HUES48 (cell line): ENCODE measurements at regions not wholly inside any gene's neighbourhood (a gene's known extent, or its start where the extent isn't known, plus 50 kb on each side); places are given as distances from the start of the nearest gene placed in this dataset.

ENCODE experiments used
- H3K27ac ChIP-seq: one replicate; pipeline ENCODE4 v1.7.0; 2013; ENCODE audit warnings: low read depth, low read length, inconsistent platforms
- H3K27me3 ChIP-seq: 2 replicates; pipeline ENCODE4 v1.6.1; 2013; ENCODE audit warnings: mild to moderate bottlenecking, low read length; ENCODE audit not compliant: control insufficient read depth, insufficient read depth
- H3K36me3 ChIP-seq: 2 replicates; pipeline ENCODE4 v1.6.1; 2013; ENCODE audit warnings: low read length; ENCODE audit not compliant: control insufficient read depth, insufficient read depth
- H3K4me1 ChIP-seq: 2 replicates; pipeline ENCODE4 v1.6.1; 2013; ENCODE audit warnings: mild to moderate bottlenecking, low read length; ENCODE audit not compliant: control insufficient read depth, insufficient read depth
- H3K4me3 ChIP-seq: 2 replicates; pipeline ENCODE4 v1.5.1; 2013; ENCODE audit warnings: mild to moderate bottlenecking, low read depth, low read length
- H3K9ac ChIP-seq: 2 replicates; pipeline ENCODE4 v1.6.1; 2013; ENCODE audit warnings: mild to moderate bottlenecking, low read depth, low read length, moderate library complexity
- H3K9me3 ChIP-seq: 2 replicates; pipeline ENCODE4 v1.6.1; 2013; ENCODE audit warnings: low read length; ENCODE audit not compliant: control insufficient read depth, insufficient read depth

DNA sequence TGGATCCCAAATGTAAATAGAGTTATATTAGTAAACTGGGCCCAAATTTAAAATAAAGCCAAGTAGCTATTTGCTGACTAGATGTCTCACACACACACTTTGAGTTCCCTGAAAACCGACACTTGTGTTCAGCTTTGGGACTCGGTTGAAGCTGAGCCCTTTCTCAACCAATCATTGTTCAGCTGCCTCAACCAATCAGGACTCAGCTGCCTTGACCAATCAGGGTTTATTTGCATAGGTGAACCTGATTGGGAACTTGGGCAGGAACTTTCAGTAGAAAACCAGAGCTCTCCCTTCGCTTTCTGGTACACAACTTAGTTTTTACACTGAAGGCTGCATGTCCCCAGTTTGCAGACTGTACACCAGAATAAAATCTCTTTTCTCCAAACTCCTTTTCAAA is 301.7 kb downstream of the FOXA2 start:
- no peaks in the 10 kb centered on the region for H3K27me3 ChIP-seq

DNA sequence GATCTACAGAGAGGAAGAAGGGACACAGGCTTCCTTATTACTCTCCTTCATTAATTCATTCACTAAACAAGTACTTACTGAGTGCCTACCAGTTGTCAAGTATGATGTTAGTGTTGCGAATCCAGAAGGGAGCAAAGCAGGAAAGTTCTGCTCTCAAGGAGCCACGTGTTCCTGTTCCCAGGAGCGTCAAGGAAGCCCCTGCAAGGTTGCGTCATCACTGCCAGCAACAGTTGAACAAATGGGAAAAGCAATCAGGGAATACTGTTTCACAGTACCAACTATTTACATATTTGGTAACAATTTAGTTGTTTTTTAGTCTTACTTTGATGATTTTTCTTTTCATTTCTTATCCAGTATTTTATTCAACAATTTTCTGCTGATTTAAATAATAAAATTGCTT is 310.0 kb downstream of the FOXA2 start:
- H3K9ac ChIP-seq: no peak overlapping the region
- no peaks in the 10 kb centered on the region for H3K36me3 ChIP-seq

More for the DNA sequence above, 301.7 kb downstream of the FOXA2 start:
- Histone ChIP-seq H3K4me3 (no peak overlapping the region), H3K27ac (no peak overlapping the region), H3K4me1 (no peaks in the 10 kb centered on the region), H3K36me3 (no peaks in the 10 kb centered on the region), H3K9me3 (no peaks in the 10 kb centered on the region), H3K9ac (no peak overlapping the region)

DNA sequence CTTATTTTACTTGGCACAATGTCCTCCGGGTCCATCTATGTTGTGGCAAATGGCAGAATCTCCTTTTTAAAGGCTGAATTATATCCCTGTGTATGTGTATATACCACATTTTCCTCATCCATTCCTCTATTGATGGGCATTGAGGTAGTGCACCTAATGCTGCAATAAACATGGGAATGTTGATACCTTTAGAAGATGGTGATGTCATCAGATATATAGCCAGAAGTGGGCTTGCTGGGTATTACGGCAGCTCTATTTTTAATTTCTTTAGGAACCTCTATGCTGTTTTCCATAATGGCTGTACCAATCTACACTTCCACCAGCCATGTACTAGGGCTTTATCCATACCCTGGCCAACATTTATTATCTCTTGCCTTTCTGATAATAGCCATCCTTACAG is 315.7 kb downstream of the FOXA2 start:
- Histone ChIP-seq H3K4me1 (no peaks in the 10 kb centered on the region), H3K27me3 (no peaks in the 10 kb centered on the region), H3K27ac (no peak overlapping the region), H3K9me3 (no peaks in the 10 kb centered on the region), H3K4me3 (no peak overlapping the region), H3K9ac (no peak overlapping the region), H3K36me3 (no peaks in the 10 kb centered on the region)

More for the DNA sequence above, 310.0 kb downstream of the FOXA2 start:
- no peaks in the 10 kb centered on the region for H3K27me3 ChIP-seq
- H3K4me1 ChIP-seq: no peaks in the 10 kb centered on the region
- H3K27ac ChIP-seq: no peak overlapping the region
- H3K4me3 ChIP-seq: no peak overlapping the region
- H3K9me3 ChIP-seq: no peaks in the 10 kb centered on the region

DNA sequence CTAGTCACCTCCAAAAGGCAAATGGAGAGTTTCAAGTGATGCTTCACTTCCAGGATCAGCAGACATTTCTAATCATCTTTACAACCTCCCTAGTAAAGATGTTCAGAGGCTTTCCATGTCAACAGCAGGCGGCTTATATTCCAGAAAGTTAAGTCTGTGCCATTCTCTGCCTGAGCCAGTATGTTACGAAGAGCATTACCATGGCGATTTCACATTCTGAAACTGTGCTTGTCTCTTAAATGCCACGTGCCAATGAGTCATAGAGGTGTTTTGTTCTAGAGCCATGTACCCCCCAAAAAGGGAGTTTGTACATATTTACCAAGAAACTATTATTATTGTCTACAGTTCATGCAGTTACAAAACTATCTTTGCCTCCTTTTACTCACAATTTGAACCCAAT is 319.5 kb downstream of the FOXA2 start:
- H3K36me3 ChIP-seq: no peaks in the 10 kb centered on the region
- H3K27me3 ChIP-seq: no peaks in the 10 kb centered on the region
- H3K27ac ChIP-seq: no peak overlapping the region
- H3K4me1 ChIP-seq: no peaks in the 10 kb centered on the region
- no peak overlapping the region for H3K9ac ChIP-seq
- H3K4me3 ChIP-seq: no peak overlapping the region
- H3K9me3 ChIP-seq: no peaks in the 10 kb centered on the region

DNA sequence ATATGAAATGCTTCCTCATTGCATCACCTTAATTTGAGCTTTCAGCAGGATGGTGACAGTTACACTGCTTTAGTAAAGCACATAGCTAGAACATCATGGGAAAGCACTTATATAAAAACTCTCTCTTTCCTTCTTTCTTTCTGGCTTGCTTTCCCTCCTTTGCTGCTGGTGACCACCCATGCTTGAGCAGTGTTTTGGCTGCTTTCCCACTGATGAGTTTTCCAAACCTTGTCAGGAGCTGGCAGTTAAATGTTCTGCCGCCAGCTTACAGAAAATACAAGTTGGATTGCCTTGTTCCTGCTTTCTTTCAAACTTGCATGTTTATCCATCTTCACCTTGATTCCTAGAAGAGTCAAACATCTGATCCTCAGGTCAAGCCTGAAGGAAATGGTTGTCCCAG is 323.9 kb downstream of the FOXA2 start:
- Histone ChIP-seq H3K4me1 (no peaks in the 10 kb centered on the region), H3K9me3 (no peaks in the 10 kb centered on the region), H3K4me3 (no peak overlapping the region), H3K27me3 (no peaks in the 10 kb centered on the region), H3K27ac (no peak overlapping the region), H3K36me3 (no peaks in the 10 kb centered on the region), H3K9ac (no peak overlapping the region)

DNA sequence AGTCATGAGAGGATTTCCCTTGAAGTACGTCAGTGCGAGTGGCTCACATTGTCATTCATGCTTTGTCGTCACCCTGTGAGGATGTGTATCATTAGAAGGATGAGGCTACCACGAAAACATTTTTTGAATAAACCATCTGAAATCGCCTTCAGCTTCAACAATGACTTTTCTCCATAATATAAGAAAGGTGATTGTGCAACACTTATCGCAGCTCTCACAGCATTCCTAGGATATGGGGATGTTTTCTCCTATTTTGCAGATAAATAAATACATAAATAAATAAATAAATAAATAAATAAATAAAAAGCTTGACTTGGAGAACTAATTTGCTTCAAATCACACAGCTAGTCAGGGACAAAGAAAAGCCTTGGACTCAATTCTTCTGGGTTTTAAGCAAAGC is 326.5 kb downstream of the FOXA2 start:
- Histone ChIP-seq H3K27me3 (no peaks in the 10 kb centered on the region), H3K9me3 (no peaks in the 10 kb centered on the region), H3K4me3 (no peak overlapping the region), H3K9ac (no peak overlapping the region), H3K4me1 (no peaks in the 10 kb centered on the region), H3K36me3 (no peaks in the 10 kb centered on the region), H3K27ac (no peak overlapping the region)

DNA sequence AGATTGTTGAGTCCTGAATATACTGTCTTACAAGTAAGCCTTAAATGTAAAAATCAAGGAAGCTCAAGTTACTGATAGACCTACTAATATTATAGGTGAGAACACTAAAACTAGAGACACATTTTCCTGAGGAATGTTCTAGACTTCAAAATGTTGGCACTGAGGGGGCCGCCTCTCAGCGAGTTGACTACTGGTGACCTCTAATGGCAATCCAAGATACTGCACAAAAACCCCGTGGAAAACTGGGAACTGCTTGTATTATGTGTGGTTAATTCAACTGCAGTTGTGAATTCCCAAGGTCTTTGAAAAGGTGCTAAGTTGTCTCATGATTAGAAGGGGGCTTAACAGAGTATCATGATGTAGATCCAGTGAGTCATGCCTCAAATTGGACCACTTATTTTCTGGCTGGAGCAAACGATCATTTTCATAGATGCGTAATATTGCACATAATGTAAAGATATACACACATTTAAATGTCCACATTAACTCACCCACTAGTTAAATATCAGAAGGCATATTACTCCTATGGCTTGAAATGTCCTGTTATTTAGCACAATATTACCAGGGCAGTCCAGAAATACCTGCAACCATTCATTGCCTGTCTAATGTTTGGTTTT is 336.2 kb downstream of the FOXA2 start:
- H3K4me3 ChIP-seq: no peak overlapping the region
- no peaks in the 10 kb centered on the region for H3K36me3 ChIP-seq
- peaks cover 3% of the 10 kb centered on the region; the same call in 1 of the 2 replicates for H3K4me1 ChIP-seq
- no peak overlapping the region for H3K27ac ChIP-seq
- no peaks in the 10 kb centered on the region for H3K27me3 ChIP-seq
- no peaks in the 10 kb centered on the region for H3K9me3 ChIP-seq
- no peak overlapping the region for H3K9ac ChIP-seq

DNA sequence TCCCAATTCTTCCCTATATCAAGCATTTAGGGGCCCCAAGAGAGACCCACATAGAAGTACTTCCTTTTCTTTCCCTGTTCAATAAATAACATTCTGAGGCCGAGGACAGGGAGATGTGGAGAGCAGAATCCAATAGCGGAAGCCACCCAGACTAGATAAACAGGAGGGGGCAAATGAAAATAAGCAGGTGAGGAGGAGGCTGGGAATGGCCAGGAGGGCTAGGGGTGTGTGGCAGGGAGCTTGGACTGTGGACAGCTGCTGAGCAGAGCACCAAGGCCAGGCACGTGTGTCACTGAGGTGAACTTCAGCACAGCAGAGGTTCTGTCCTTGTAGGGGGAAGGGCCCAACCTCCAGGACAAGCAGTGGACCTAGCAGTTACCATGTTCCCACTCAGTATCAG is 339.2 kb downstream of the FOXA2 start:
- Histone ChIP-seq H3K27ac (no peak overlapping the region), H3K36me3 (no peaks in the 10 kb centered on the region), H3K9me3 (no peaks in the 10 kb centered on the region), H3K4me1 (no peaks in the 10 kb centered on the region), H3K4me3 (no peak overlapping the region), H3K9ac (no peak overlapping the region), H3K27me3 (no peaks in the 10 kb centered on the region)

DNA sequence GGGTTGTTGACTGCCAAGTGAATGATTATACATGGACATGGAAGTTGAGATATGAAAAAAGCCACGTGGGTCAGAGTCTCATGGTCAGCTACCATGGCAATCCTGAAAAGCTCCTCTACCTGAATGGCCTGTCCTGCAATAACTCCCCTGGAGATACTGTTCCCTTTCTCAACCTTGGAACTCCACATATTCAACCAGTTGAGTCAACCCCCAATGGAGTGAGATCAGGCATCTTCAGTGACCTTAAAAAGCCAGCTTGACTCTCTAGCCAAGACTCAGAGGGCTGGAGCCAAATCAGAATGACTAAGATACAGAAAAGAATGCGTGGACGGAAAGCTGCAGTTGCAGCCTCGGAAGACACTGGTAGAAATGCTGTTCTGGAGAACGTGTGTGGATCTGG is 341.3 kb downstream of the FOXA2 start:
- H3K36me3 ChIP-seq: no peaks in the 10 kb centered on the region
- no peak overlapping the region for H3K9ac ChIP-seq
- H3K9me3 ChIP-seq: no peaks in the 10 kb centered on the region
- H3K4me1 ChIP-seq: no peaks in the 10 kb centered on the region
- H3K27me3 ChIP-seq: no peaks in the 10 kb centered on the region
- H3K27ac ChIP-seq: no peak overlapping the region
- H3K4me3 ChIP-seq: no peak overlapping the region

DNA sequence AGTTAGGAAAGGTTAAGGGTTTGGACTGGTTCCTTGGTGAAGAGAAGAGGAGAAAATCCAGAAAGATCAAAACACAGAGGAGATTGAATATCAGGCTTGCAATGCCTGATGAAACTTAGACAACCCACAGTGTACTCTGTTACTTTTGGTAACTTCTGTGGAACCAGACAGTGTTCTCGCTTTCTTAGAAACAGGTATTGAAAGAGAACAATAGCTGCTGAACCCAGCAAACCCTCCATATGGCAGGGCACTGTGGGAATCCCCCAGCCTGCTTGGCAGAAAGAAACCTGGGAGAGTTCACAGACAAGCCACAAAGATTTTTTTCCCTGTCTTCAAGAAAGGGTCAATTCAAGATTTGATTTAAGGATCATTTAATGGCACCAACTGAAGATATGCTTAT is 342.8 kb downstream of the FOXA2 start:
- Histone ChIP-seq H3K36me3 (no peaks in the 10 kb centered on the region), H3K4me1 (no peaks in the 10 kb centered on the region), H3K4me3 (no peak overlapping the region), H3K9ac (no peak overlapping the region), H3K27me3 (no peaks in the 10 kb centered on the region), H3K27ac (no peak overlapping the region), H3K9me3 (no peaks in the 10 kb centered on the region)

DNA sequence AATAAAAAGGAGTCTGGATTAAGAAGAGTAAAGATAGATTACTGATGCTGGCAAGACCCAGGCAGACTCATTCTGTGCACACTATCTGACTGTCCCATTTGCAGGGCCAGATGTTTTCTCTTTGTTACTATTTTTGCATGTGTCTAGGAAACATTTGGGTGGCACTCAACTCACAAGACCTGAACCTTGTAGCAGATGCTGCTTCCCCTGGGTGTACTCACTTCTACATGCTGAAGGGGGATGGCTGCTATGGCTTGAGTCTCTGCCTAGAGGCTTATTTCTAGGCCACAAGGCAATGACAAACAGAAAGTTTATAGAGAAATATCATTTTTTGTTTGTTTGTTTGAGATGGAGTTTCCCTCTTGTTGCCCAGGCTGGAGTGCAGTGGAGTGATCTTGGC is 351.4 kb downstream of the FOXA2 start:
- Histone ChIP-seq H3K9ac (no peak overlapping the region), H3K4me3 (no peak overlapping the region), H3K9me3 (no peaks in the 10 kb centered on the region), H3K36me3 (no peaks in the 10 kb centered on the region), H3K27ac (no peak overlapping the region), H3K27me3 (no peaks in the 10 kb centered on the region), H3K4me1 (peaks cover 30% of the 10 kb centered on the region)

DNA sequence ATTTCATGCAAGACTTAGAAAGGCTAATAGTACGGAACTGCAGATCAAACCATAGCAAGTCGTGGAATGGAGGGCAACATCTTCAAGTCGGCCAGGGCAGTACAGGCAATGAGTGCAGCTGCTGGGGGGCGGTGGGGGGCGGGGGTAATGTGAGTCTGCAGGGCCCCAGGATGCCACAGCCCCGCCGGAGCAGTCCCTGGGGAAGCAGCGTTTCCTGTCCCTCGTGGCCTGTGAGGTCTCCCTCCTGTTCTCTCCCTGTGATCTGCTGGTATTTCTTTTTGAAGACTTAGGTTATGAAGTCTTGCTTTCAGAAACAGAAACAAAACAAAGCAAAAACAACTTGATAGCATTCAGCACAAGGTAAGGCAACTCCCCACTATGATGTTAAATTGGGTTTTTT is 351.9 kb downstream of the FOXA2 start:
- peaks cover 30% of the 10 kb centered on the region for H3K4me1 ChIP-seq
- no peak overlapping the region for H3K9ac ChIP-seq
- no peak overlapping the region for H3K27ac ChIP-seq
- no peaks in the 10 kb centered on the region for H3K27me3 ChIP-seq
- no peaks in the 10 kb centered on the region for H3K9me3 ChIP-seq
- H3K4me3 ChIP-seq: no peak overlapping the region
- H3K36me3 ChIP-seq: no peaks in the 10 kb centered on the region
